OCI-LY3 (cell line): ENCODE measurements at regions not wholly inside any gene's neighbourhood (a gene's known extent, or its start where the extent isn't known, plus 50 kb on each side); places are given as distances from the start of the nearest gene placed in this dataset.

ENCODE experiments used
- H2AFZ ChIP-seq: fragments of 200-600, 300-600 bp; shearing (Covaris generic); 2 replicates; pipeline ENCODE4 v1.6.0; 2014; ENCODE audit warnings: antibody characterized with exemption, low read depth, low read length
- H3K27ac ChIP-seq: fragments of 200-600, 300-600 bp; sonication (generic); 2 replicates; pipeline ENCODE4 v1.5.1; 2014; ENCODE audit warnings: mild to moderate bottlenecking, low read length, moderate library complexity, mixed read lengths
- H3K27me3 ChIP-seq: fragments of 200-600, 300-600 bp; sonication (generic); 2 replicates; pipeline ENCODE4 v1.6.1; 2014; ENCODE audit warnings: low read depth, low read length, mixed read lengths
- H3K36me3 ChIP-seq: fragments of 200-600, 300-600 bp; sonication (generic); replicated peaks from 2 replicates; pipeline ENCODE3; 2014; ENCODE audit warnings: low read depth, low read length, mixed read lengths
- H3K4me1 ChIP-seq: fragments of 300-600, 200-600 bp; sonication (generic); 2 replicates; pipeline ENCODE4 v1.6.1; 2014; ENCODE audit warnings: low read length, mixed read lengths
- H3K4me2 ChIP-seq: fragments of 200-600, 300-600 bp; sonication (generic); 2 replicates; pipeline ENCODE4 v1.6.1; 2014; ENCODE audit warnings: low read length, mixed read lengths
- H3K4me3 ChIP-seq: fragments of 300-600, 200-600 bp; sonication (generic); 2 replicates; pipeline ENCODE4 v1.5.1; 2014; ENCODE audit warnings: antibody characterized with exemption, mild to moderate bottlenecking, low read length, moderate library complexity
- H3K79me2 ChIP-seq: fragments of 300-600, 200-600 bp; shearing (Covaris generic); 2 replicates; pipeline ENCODE4 v1.6.1; 2014; ENCODE audit warnings: mild to moderate bottlenecking, low read length, mixed read lengths
- H3K9ac ChIP-seq: fragments of 300-600, 200-600 bp; shearing (Covaris generic); 2 replicates; pipeline ENCODE4 v1.6.0; 2014; ENCODE audit warnings: mild to moderate bottlenecking, low read length, moderate library complexity
- H3K9me3 ChIP-seq: fragments of 200-600, 300-600 bp; shearing (Covaris generic); 2 replicates; pipeline ENCODE4 v1.6.1; 2014; ENCODE audit warnings: low read length, mixed read lengths; ENCODE audit not compliant: insufficient read depth
- H4K20me1 ChIP-seq: fragments of 200-600, 300-600 bp; sonication (generic); 2 replicates; pipeline ENCODE4 v1.6.1; 2016; ENCODE audit warnings: low read length, mixed read lengths; ENCODE audit not compliant: insufficient read depth
- EZH2phosphoT487 ChIP-seq: fragments of 200-600 bp; shearing (Covaris generic); IDR thresholded peaks from 2 replicates; pipeline ENCODE4 v1.6.1; 2018; ENCODE audit warnings: antibody characterized with exemption, mixed run types, low read depth
- TF ChIP-seq, protein P1 (sequence below): fragments of 200-600, 300-600 bp; sonication (generic); IDR thresholded peaks from 2 replicates; pipeline ENCODE4 v1.5.1; 2014; ENCODE audit warnings: antibody characterized with exemption, low read length, low read depth

- no peaks in the 10 kb centered on the region for H4K20me1 ChIP-seq
- H3K9ac ChIP-seq: no peak overlapping the region
- no peak overlapping the region for H3K4me3 ChIP-seq
- H3K9me3 ChIP-seq: no peaks in the 10 kb centered on the region
- no peaks in the 10 kb centered on the region for H3K27me3 ChIP-seq
- no peaks in the 10 kb centered on the region for H3K36me3 ChIP-seq
- H2AFZ ChIP-seq: no peak overlapping the region
- no peaks in the 10 kb centered on the region for H3K4me1 ChIP-seq
- H3K79me2 ChIP-seq: no peaks in the 10 kb centered on the region
- no peak overlapping the region for H3K27ac ChIP-seq
- TF ChIP-seq, protein P1, sequence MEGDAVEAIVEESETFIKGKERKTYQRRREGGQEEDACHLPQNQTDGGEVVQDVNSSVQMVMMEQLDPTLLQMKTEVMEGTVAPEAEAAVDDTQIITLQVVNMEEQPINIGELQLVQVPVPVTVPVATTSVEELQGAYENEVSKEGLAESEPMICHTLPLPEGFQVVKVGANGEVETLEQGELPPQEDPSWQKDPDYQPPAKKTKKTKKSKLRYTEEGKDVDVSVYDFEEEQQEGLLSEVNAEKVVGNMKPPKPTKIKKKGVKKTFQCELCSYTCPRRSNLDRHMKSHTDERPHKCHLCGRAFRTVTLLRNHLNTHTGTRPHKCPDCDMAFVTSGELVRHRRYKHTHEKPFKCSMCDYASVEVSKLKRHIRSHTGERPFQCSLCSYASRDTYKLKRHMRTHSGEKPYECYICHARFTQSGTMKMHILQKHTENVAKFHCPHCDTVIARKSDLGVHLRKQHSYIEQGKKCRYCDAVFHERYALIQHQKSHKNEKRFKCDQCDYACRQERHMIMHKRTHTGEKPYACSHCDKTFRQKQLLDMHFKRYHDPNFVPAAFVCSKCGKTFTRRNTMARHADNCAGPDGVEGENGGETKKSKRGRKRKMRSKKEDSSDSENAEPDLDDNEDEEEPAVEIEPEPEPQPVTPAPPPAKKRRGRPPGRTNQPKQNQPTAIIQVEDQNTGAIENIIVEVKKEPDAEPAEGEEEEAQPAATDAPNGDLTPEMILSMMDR: no peak
- no peak for TF ChIP-seq EZH2phosphoT487
- no peak overlapping the region for H3K4me2 ChIP-seq
These were observed 424.7 kb downstream of the IRS2 start for GRCh38 chr13:109361562-109362289.

DNA sequence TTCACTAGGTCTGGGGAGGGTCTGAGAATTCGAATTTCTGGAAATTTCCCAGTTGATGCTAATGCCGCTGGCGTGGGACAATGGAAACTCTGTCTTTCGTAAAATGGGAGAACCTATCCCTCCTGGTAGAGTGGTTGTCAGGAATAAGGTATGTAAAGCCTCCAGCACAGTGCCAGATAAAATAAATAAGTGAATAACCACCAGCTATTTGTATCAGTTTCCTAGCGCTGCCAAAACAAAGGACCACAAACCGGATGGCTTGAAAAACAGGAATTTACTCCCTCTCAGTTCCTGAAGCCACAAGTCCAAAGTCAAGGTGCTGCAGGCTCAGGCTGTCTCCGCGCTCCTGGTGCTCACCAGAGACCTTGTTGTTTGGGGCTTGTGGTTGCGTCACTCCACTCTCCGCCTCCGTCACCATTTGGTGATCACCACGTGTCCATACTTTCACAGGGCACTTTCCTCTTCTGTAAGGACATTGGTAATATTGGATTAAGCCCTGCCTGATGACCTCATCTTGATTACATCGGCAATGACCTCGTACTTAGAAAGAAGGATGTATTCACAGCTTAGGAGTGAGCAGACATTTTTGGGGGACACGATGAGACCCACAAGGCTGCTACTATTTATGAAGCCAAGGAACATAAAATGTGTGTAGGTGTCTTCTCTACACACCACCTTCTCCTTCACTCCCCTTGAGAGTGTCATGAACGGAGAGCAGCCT, 428.5 kb downstream of the IRS2 start:
- Histone ChIP-seq H3K27me3 (0 out of 2 replicates have a peak, but pooled peaks cover 4% of the 10 kb centered on the region), H3K36me3 (no peaks in the 10 kb centered on the region), H3K4me3 (no peak overlapping the region), H3K4me2 (no peak overlapping the region), H2AFZ (no peak overlapping the region), H3K9me3 (no peaks in the 10 kb centered on the region), H3K4me1 (no peaks in the 10 kb centered on the region), H3K79me2 (no peaks in the 10 kb centered on the region), H3K9ac (no peak overlapping the region), H4K20me1 (no peaks in the 10 kb centered on the region), H3K27ac (no peak overlapping the region)
- TF ChIP-seq, protein P1: no peak
- TF ChIP-seq EZH2phosphoT487: no peak

DNA sequence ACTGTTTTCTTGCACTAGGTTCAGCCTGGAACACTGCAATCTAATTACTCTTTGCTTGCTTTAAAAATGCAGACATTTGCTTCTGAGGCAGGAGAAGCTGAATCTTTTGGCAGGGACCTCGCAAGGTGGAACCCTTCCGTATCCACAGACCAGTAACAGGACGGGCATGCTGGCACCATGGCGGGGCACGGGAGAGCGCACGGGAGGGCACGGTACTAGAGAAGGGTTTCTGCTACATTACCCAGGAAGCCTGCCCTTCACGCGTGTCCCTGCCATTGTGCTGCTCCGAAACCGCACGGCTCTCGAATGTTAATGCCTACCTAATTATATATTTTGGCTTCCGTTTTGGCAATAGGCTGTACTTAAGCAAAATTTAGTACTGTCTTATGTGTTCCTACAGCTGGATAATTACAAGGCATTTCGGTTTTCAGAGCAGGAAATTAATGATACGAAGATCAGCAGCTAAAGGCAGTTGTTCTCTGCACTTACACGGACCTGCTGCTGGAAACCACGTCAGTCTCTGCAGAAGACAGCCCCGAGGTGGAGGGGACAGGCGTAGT, 430.4 kb downstream of the IRS2 start:
- H3K4me2 ChIP-seq: no peak overlapping the region
- no peak overlapping the region for H2AFZ ChIP-seq
- no peak overlapping the region for H3K9ac ChIP-seq

More for the DNA sequence above, 430.4 kb downstream of the IRS2 start:
- Histone ChIP-seq H4K20me1 (no peaks in the 10 kb centered on the region), H3K4me3 (no peak overlapping the region), H3K36me3 (no peaks in the 10 kb centered on the region), H3K4me1 (no peaks in the 10 kb centered on the region), H3K27me3 (0 out of 2 replicates have a peak, but pooled peaks cover 4% of the 10 kb centered on the region), H3K27ac (no peak overlapping the region), H3K9me3 (no peaks in the 10 kb centered on the region), H3K79me2 (no peaks in the 10 kb centered on the region)
- TF ChIP-seq, protein P1: no peak
- no peak for TF ChIP-seq EZH2phosphoT487
